ENCODE measurements at regions not wholly inside any gene's neighbourhood (a gene's known extent, or its start where the extent isn't known, plus 50 kb on each side); places are given as distances from the start of the nearest gene placed in this dataset.
"Not testable (repeated sequence)": the region's sequence is repeated elsewhere in the genome, so short reads cannot be mapped to it uniquely, and the experiment has no call there.

- no peaks in the 10 kb centered on the region for H3K27me3 ChIP-seq
- H4K20me1 ChIP-seq (ENCODE audit: insufficient read depth, poor library complexity, severe bottlenecking), result no peaks in the 10 kb centered on the region
- no peaks in the 10 kb centered on the region for H3K9me2 ChIP-seq (replicated peaks; ENCODE audit: insufficient read depth)
- no peak for TF ChIP-seq EZH2phosphoT487 (IDR thresholded peaks at IDR 0.05; ENCODE audit: low read depth, severe bottlenecking, unreplicated experiment)
- TF ChIP-seq EZH2 (IDR thresholded peaks at IDR 0.05; ENCODE audit: borderline replicate concordance), result no peak
- TF ChIP-seq, protein P1, sequence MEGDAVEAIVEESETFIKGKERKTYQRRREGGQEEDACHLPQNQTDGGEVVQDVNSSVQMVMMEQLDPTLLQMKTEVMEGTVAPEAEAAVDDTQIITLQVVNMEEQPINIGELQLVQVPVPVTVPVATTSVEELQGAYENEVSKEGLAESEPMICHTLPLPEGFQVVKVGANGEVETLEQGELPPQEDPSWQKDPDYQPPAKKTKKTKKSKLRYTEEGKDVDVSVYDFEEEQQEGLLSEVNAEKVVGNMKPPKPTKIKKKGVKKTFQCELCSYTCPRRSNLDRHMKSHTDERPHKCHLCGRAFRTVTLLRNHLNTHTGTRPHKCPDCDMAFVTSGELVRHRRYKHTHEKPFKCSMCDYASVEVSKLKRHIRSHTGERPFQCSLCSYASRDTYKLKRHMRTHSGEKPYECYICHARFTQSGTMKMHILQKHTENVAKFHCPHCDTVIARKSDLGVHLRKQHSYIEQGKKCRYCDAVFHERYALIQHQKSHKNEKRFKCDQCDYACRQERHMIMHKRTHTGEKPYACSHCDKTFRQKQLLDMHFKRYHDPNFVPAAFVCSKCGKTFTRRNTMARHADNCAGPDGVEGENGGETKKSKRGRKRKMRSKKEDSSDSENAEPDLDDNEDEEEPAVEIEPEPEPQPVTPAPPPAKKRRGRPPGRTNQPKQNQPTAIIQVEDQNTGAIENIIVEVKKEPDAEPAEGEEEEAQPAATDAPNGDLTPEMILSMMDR (IDR thresholded peaks at IDR 0.05; ENCODE audit: poor library complexity), result no peak
- no peaks in the 10 kb centered on the region for H3K36me3 ChIP-seq (replicated peaks; ENCODE audit: insufficient read depth, low read depth)
- no peak overlapping the region for H2AFZ ChIP-seq
- no peak for DNase-seq (ENCODE audit: low spot score)
- WGBS (ENCODE audit: low lambda C conversion rate, missing lambda C conversion rate), result 96% methylated on average over 3 of the region's 3 CpGs
- no peak overlapping the region for H3K4me3 ChIP-seq
- H3K4me1 ChIP-seq (ENCODE audit: insufficient read depth), result peaks cover 21% of the 10 kb centered on the region
- H3K4me2 ChIP-seq, result no peak overlapping the region
- H3K27ac ChIP-seq, result no peak overlapping the region
- no peaks in the 10 kb centered on the region for H3K9me3 ChIP-seq (ENCODE audit: low read depth)
- H3K79me2 ChIP-seq, result no peaks in the 10 kb centered on the region
Observed at GRCh38 chr3:153785901-153786300, 335.3 kb upstream of the ARHGEF26 start.

DNA sequence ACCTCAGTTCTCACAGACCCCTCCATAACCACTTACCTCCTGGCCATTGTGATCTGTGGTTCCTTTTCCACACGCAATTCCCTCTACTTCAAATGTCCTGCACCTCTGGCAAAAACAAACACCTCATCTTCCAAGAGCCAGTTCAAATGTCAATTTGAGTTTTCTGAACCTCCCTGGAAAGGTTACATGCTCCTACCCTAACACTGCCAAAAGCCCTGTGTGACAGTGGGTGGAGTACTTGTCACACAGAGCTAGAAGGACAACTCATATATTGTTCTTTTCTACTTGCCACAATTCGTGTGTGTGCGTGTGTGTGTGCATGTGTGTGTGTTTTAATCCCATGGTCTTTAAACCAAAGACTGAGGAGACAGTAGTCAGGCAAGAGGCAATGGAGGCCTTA lies 331.8 kb upstream of the ARHGEF26 start:
- H3K79me2 ChIP-seq, result no peaks in the 10 kb centered on the region
- H3K9me3 ChIP-seq (ENCODE audit: low read depth), result no peaks in the 10 kb centered on the region
- DNase-seq (ENCODE audit: low spot score), result no peak
- no peak overlapping the region for H3K4me3 ChIP-seq
- H3K4me1 ChIP-seq (ENCODE audit: insufficient read depth), result peaks cover 4% of the 10 kb centered on the region
- H4K20me1 ChIP-seq (ENCODE audit: insufficient read depth, poor library complexity, severe bottlenecking), result no peaks in the 10 kb centered on the region
- no peak overlapping the region for H3K4me2 ChIP-seq
- no peak overlapping the region for H3K27ac ChIP-seq
- no peaks in the 10 kb centered on the region for H3K36me3 ChIP-seq (replicated peaks; ENCODE audit: insufficient read depth, low read depth)
- H3K27me3 ChIP-seq, result no peaks in the 10 kb centered on the region
- no peak overlapping the region for H2AFZ ChIP-seq
- TF ChIP-seq, protein P1 (IDR thresholded peaks at IDR 0.05; ENCODE audit: poor library complexity), result no peak
- TF ChIP-seq EZH2 (IDR thresholded peaks at IDR 0.05; ENCODE audit: borderline replicate concordance) (no peak), EZH2phosphoT487 (IDR thresholded peaks at IDR 0.05; ENCODE audit: low read depth, severe bottlenecking, unreplicated experiment) (no peak)
- 90% methylated on average over 3 of the region's 3 CpGs for whole genome bisulfite sequencing (ENCODE audit: low lambda C conversion rate, missing lambda C conversion rate)
- H3K9me2 ChIP-seq (replicated peaks; ENCODE audit: insufficient read depth), result no peaks in the 10 kb centered on the region

DNA sequence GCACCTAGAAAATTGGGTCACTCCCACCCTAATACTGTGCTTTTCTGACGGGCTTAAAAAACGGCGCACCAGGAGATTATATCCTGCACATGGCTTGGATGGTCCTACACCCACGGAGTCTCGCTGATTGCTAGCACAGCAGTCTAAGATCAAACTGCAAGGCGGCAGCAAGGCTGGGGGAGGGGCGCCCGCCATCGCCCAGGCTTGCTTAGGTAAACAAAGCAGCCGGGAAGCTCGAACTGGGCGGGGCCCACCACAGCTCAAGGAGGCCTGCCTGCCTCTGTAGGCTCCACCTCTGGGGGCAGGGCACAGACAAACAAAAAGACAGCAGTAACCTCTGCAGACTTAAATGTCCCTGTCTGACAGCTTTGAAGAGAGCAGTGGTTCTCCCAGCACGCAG lies 324.1 kb upstream of the ARHGEF26 start:
- not testable (repeated sequence) for H3K9me2 ChIP-seq (replicated peaks; ENCODE audit: insufficient read depth); H2AFZ ChIP-seq; H3K9me3 ChIP-seq (ENCODE audit: low read depth); H3K4me2 ChIP-seq; H3K36me3 ChIP-seq (replicated peaks; ENCODE audit: insufficient read depth, low read depth); H3K79me2 ChIP-seq; H4K20me1 ChIP-seq (ENCODE audit: insufficient read depth, poor library complexity, severe bottlenecking); H3K27ac ChIP-seq; DNase-seq (ENCODE audit: low spot score); H3K27me3 ChIP-seq; H3K4me3 ChIP-seq; H3K4me1 ChIP-seq (ENCODE audit: insufficient read depth)
- 86% methylated on average over 13 of the region's 13 CpGs for WGBS (ENCODE audit: low lambda C conversion rate, missing lambda C conversion rate)

GRCh38 chr3:153809097-153809496 lies 312.1 kb upstream of the ARHGEF26 start:
- no peaks in the 10 kb centered on the region for H3K4me1 ChIP-seq (ENCODE audit: insufficient read depth)
- H3K4me3 ChIP-seq, result no peak overlapping the region
- no peaks in the 10 kb centered on the region for H3K9me3 ChIP-seq (ENCODE audit: low read depth)
- DNase-seq (ENCODE audit: low spot score), result no peak
- WGBS (ENCODE audit: low lambda C conversion rate, missing lambda C conversion rate), result 48% methylated on average over 2 of the region's 2 CpGs
- no peaks in the 10 kb centered on the region for H3K27me3 ChIP-seq
- no peaks in the 10 kb centered on the region for H4K20me1 ChIP-seq (ENCODE audit: insufficient read depth, poor library complexity, severe bottlenecking)
- no peak overlapping the region for H3K4me2 ChIP-seq
- no peak for TF ChIP-seq EZH2 (IDR thresholded peaks at IDR 0.05; ENCODE audit: borderline replicate concordance)
- no peak for TF ChIP-seq EZH2phosphoT487 (IDR thresholded peaks at IDR 0.05; ENCODE audit: low read depth, severe bottlenecking, unreplicated experiment)
- TF ChIP-seq, protein P1 (IDR thresholded peaks at IDR 0.05; ENCODE audit: poor library complexity), result no peak
- H3K36me3 ChIP-seq (replicated peaks; ENCODE audit: insufficient read depth, low read depth), result no peaks in the 10 kb centered on the region
- no peaks in the 10 kb centered on the region for H3K9me2 ChIP-seq (replicated peaks; ENCODE audit: insufficient read depth)
- no peak overlapping the region for H3K27ac ChIP-seq
- H3K79me2 ChIP-seq, result no peaks in the 10 kb centered on the region
- no peak overlapping the region for H2AFZ ChIP-seq
